ENCODE measurements at regions not wholly inside any gene's neighbourhood (a gene's known extent, or its start where the extent isn't known, plus 50 kb on each side); places are given as distances from the start of the nearest gene placed in this dataset.

GRCh38 chr6:164578616-164579015, 730.8 kb downstream of the C6orf118 start (continued):
- no peak for TF ChIP-seq EZH2phosphoT487 (IDR thresholded peaks at IDR 0.05; ENCODE audit: borderline replicate concordance)
- TF ChIP-seq ELF1 (IDR thresholded peaks at IDR 0.05; ENCODE audit: borderline replicate concordance, low read depth): no peak
- TF ChIP-seq ZBTB33 (IDR thresholded peaks at IDR 0.05; ENCODE audit: extremely low read depth, insufficient replicate concordance, low read length): no peak
- no peak for TF ChIP-seq ZNF274 (IDR thresholded peaks at IDR 0.05; ENCODE audit: low read depth, low read length)
- TF ChIP-seq RAD21 (IDR thresholded peaks at IDR 0.05; ENCODE audit: low read depth): no peak

- ChIA-PET RAD21 (ENCODE audit: low non-redundant PET in 1 of 2, low total read pairs in 2 of 2, uncharacterized antibody in 2 of 2, unreplicated experiment in 2 of 2) (no interaction called here), POLR2A (no interaction called here), CTCF (no interaction called here)
- Histone ChIP-seq H2AFZ (ENCODE audit: low read depth, low read length, poor library complexity, severe bottlenecking) (no peak overlapping the region), H3K4me3 (replicated peaks in 1 of 2; ENCODE audit: low read depth in 1 of 2, low read length in 2 of 2) (no peak overlapping the region), H3K9me3 (ENCODE audit: control insufficient read depth in 1 of 2, insufficient read depth in 1 of 2, low read depth in 1 of 2, low read length in 2 of 2) (peaks cover 3 to 14% of the 10 kb centered on the region in 2 experiments; a peak in 2 of 4 replicates), H3K79me2 (ENCODE audit: insufficient read depth, low read length) (no peaks in the 10 kb centered on the region), H3K9me2 (ENCODE audit: insufficient read depth) (no peaks in the 10 kb centered on the region), H4K20me1 (ENCODE audit: insufficient read depth) (no peaks in the 10 kb centered on the region), H3K4me2 (ENCODE audit: low read length) (no peak overlapping the region), H3K36me3 (ENCODE audit: control insufficient read depth in 1 of 2, insufficient read depth in 2 of 2, low read length in 2 of 2) (no peaks in the 10 kb centered on the region), H3K4me1 (ENCODE audit: control insufficient read depth in 1 of 2, insufficient read depth in 2 of 2, low read length in 2 of 2) (no peaks in the 10 kb centered on the region), H3K27me3 (ENCODE audit: insufficient read depth, low read length) (no peaks in the 10 kb centered on the region), H3K27ac (ENCODE audit: low read depth, low read length) (no peak overlapping the region), H3K9ac (ENCODE audit: low read length) (no peak overlapping the region)
- intact Hi-C loops (cut with micrococcal nuclease): no loop called here
- no TSS peak for BruUV-seq (replicated peaks)
- no peak for ATAC-seq
- TF ChIP-seq SIN3A (IDR thresholded peaks at IDR 0.05; ENCODE audit: low read depth) (no peak), REST (IDR thresholded peaks at IDR 0.05; ENCODE audit: low read depth) (no peak), MAX (IDR thresholded peaks at IDR 0.05) (no peak), EGR1 (IDR thresholded peaks at IDR 0.05; ENCODE audit: low read depth) (no peak), ZFX (IDR thresholded peaks at IDR 0.05) (no peak), TCF7L2 (IDR thresholded peaks at IDR 0.05; ENCODE audit: borderline replicate concordance, extremely low read depth, insufficient read depth, insufficient read length) (no peak), CTCF (IDR thresholded peaks at IDR 0.05 in 2 of 3, conservative IDR thresholded peaks at IDR 0.05 in 1 of 3; ENCODE audit: borderline replicate concordance in 1 of 3, insufficient read depth in 1 of 3, low read depth in 2 of 3, low read length in 2 of 3) (no peak), EZH2 (IDR thresholded peaks at IDR 0.05) (no peak), CEBPB (IDR thresholded peaks at IDR 0.05; ENCODE audit: low read depth) (no peak), RAD21 (IDR thresholded peaks at IDR 0.05; ENCODE audit: low read depth) (no peak), YY1 (IDR thresholded peaks at IDR 0.05; ENCODE audit: extremely low read depth, insufficient replicate concordance, low read depth, low read length) (no peak), CBX3 (IDR thresholded peaks at IDR 0.05; ENCODE audit: low read depth) (no peak), SRF (IDR thresholded peaks at IDR 0.05; ENCODE audit: low read depth) (no peak), ZNF274 (IDR thresholded peaks at IDR 0.05; ENCODE audit: low read depth, low read length) (no peak)
- DNase-seq (ENCODE audit: low read depth, low spot score): no peak
Measured at GRCh38 chr6:164570801-164571200, 738.6 kb downstream of the C6orf118 start.
